Ascending aorta (tissue), 2 donors: ENCODE measurements at regions not wholly inside any gene's neighbourhood (a gene's known extent, or its start where the extent isn't known, plus 50 kb on each side); places are given as distances from the start of the nearest gene placed in this dataset.

Source experiments
- DNase-seq, 2 donors: peaks; one replicate each; pipeline ENCODE4 v3.0.0-alpha.2; 2019; ENCODE audit warnings: low spot score in 2 of 2
- H3K27ac ChIP-seq, 2 donors: fragments of 200-600 bp; sonication (generic); one replicate each; pipeline ENCODE4 v1.5.1; 2016 to 2017; ENCODE audit warnings: mild to moderate bottlenecking in 1 of 2
- H3K27me3 ChIP-seq: fragments of 200-600 bp; sonication (generic); one replicate; pipeline ENCODE4 v1.5.1; 2017
- H3K36me3 ChIP-seq, 2 donors: fragments of 200-600 bp; sonication (generic); one replicate each; pipeline ENCODE4 v1.5.1; 2016
- H3K4me1 ChIP-seq, 2 donors: fragments of 200-600 bp; sonication (generic); one replicate each; pipeline ENCODE4 v1.5.1; 2016 to 2017; ENCODE audit warnings: mild to moderate bottlenecking in 1 of 2
- H3K4me3 ChIP-seq, 2 donors: fragments of 200-600 bp; sonication (generic); one replicate each; pipeline ENCODE4 v1.5.1; 2016 to 2017; ENCODE audit warnings: mild to moderate bottlenecking in 1 of 2
- H3K9me3 ChIP-seq, 2 donors: fragments of 200-600 bp; sonication (generic); one replicate each; pipeline ENCODE4 v1.5.1; 2016
- CTCF ChIP-seq, 3 experiments: fragments of 200-600 bp in 2 of 3; fragments of 450-650 bp in 1 of 3; sonication (generic) in 2 of 3; IDR thresholded peaks; one replicate each; pipeline ENCODE4 v1.5.1; 2016 to 2019; ENCODE audit warnings: antibody characterized with exemption in 3 of 3, mild to moderate bottlenecking in 1 of 3, moderate library complexity in 1 of 3
- intact Hi-C: fragments of 100-400 bp; cut with DNase I; formaldehyde crosslinking; loops from one replicate; pipeline ENCODE4 v1.15.1; 2023

- intact Hi-C loops, result no loop called here
- Histone ChIP-seq H3K27ac (no peak overlapping the region), H3K4me1 (no peaks in the 10 kb centered on the region), H3K36me3 (no peaks in the 10 kb centered on the region), H3K9me3 (no peaks in the 10 kb centered on the region), H3K4me3 (no peak overlapping the region), H3K27me3 (no peaks in the 10 kb centered on the region)
- DNase-seq, result no peak
- TF ChIP-seq CTCF (IDR thresholded peaks at IDR 0.05), result no peak
Observed at GRCh38 chr21:38144193-38144592, 112.6 kb upstream of the KCNJ15 start.

- no peaks in the 10 kb centered on the region for H3K9me3 ChIP-seq
- H3K36me3 ChIP-seq, result no peaks in the 10 kb centered on the region
- no peak overlapping the region for H3K27ac ChIP-seq
- H3K27me3 ChIP-seq, result no peaks in the 10 kb centered on the region
- intact Hi-C loops, result no loop called here
- no peak overlapping the region for H3K4me3 ChIP-seq
- TF ChIP-seq CTCF (IDR thresholded peaks at IDR 0.05), result no peak
- DNase-seq, result no peak
- H3K4me1 ChIP-seq, result no peaks in the 10 kb centered on the region
Observed at GRCh38 chr21:38145104-38145503, 111.7 kb upstream of the KCNJ15 start.

- no peak overlapping the region for H3K4me3 ChIP-seq
- TF ChIP-seq CTCF (IDR thresholded peaks at IDR 0.05), result no peak
- no peak overlapping the region for H3K27ac ChIP-seq
- DNase-seq, result no peak
- no peaks in the 10 kb centered on the region for H3K36me3 ChIP-seq
- H3K4me1 ChIP-seq, result no peaks in the 10 kb centered on the region
- intact Hi-C loops, result no loop called here
- no peaks in the 10 kb centered on the region for H3K9me3 ChIP-seq
- H3K27me3 ChIP-seq, result no peaks in the 10 kb centered on the region
Observed at GRCh38 chr21:38147391-38147790, 109.4 kb upstream of the KCNJ15 start.

- Histone ChIP-seq H3K36me3 (no peaks in the 10 kb centered on the region), H3K27me3 (no peaks in the 10 kb centered on the region), H3K9me3 (no peaks in the 10 kb centered on the region), H3K27ac (no peak overlapping the region), H3K4me1 (no peaks in the 10 kb centered on the region), H3K4me3 (no peak overlapping the region)
- intact Hi-C loops, result no loop called here
- DNase-seq, result no peak
- no peak for TF ChIP-seq CTCF (IDR thresholded peaks at IDR 0.05)
Observed at GRCh38 chr21:38148046-38148445, 108.7 kb upstream of the KCNJ15 start.

- H3K36me3 ChIP-seq, result no peaks in the 10 kb centered on the region
- no peaks in the 10 kb centered on the region for H3K4me1 ChIP-seq
- no peak for DNase-seq
- H3K9me3 ChIP-seq, result no peaks in the 10 kb centered on the region
- H3K4me3 ChIP-seq, result no peak overlapping the region
- no peak for TF ChIP-seq CTCF (IDR thresholded peaks at IDR 0.05)
- H3K27ac ChIP-seq, result no peak overlapping the region
- intact Hi-C loops, result no loop called here
- H3K27me3 ChIP-seq, result no peaks in the 10 kb centered on the region
Observed at GRCh38 chr21:38151021-38151645, 105.7 kb upstream of the KCNJ15 start.

- no peaks in the 10 kb centered on the region for H3K36me3 ChIP-seq
- H3K27ac ChIP-seq, result no peak overlapping the region
- no peaks in the 10 kb centered on the region for H3K27me3 ChIP-seq
- H3K4me1 ChIP-seq, result no peaks in the 10 kb centered on the region
- intact Hi-C loops, result no loop called here
- no peak for TF ChIP-seq CTCF (IDR thresholded peaks at IDR 0.05)
- no peak overlapping the region for H3K4me3 ChIP-seq
- no peak for DNase-seq
- no peaks in the 10 kb centered on the region for H3K9me3 ChIP-seq
Observed at GRCh38 chr21:38156200-38156599, 100.6 kb upstream of the KCNJ15 start.
